IMR-90 (cell line): ENCODE measurements at regions not wholly inside any gene's neighbourhood (a gene's known extent, or its start where the extent isn't known, plus 50 kb on each side); places are given as distances from the start of the nearest gene placed in this dataset.

ENCODE experiments used
- ATAC-seq: fragments of 200-7000 bp; cut with Tn5 transposase; 2 replicates; pipeline ENCODE4 v1.9.1; 2020; ENCODE audit warnings: low read depth, mild to moderate bottlenecking, moderate library complexity
- BruUV-seq: library from RNA; stranded (reverse); fragments of 400-500 nt; replicated peaks from 2 replicates; lab custom pipeline; 2021; lab: Mats Ljungman, UMichigan
- CTCF ChIA-PET: fragments of 300-600 bp; formaldehyde crosslinking; extraction: SDS; loops from one replicate; lab custom pipeline; 2021; ENCODE audit warnings: antibody characterized with exemption; lab: Yijun Ruan, JAX
- POLR2A ChIA-PET: fragments of 300-600 bp; sonication (Branson Sonifier 250); formaldehyde crosslinking; loops from one replicate; lab custom pipeline; 2022; ENCODE audit warnings: antibody characterized with exemption; ENCODE audit not compliant: unreplicated experiment; lab: Charles Lee
- DNase-seq: peaks from one replicate; pipeline ENCODE4 v3.0.0; 2013
- H2AFZ ChIP-seq: replicated peaks from 2 replicates; pipeline ENCODE3; 2013; ENCODE audit warnings: low read length, mild to moderate bottlenecking; ENCODE audit not compliant: poor library complexity
- H2AK5ac ChIP-seq: 2 replicates; pipeline ENCODE4 v1.6.1; 2013; ENCODE audit warnings: low read depth, low read length, inconsistent platforms
- H2AK9ac ChIP-seq: replicated peaks from 2 replicates; pipeline ENCODE3; 2013; ENCODE audit warnings: mild to moderate bottlenecking, low read depth, low read length, moderate library complexity; ENCODE audit not compliant: poor library complexity
- H2BK120ac ChIP-seq: 2 replicates; pipeline ENCODE4 v1.6.1; 2013; ENCODE audit warnings: low read depth, low read length, inconsistent platforms
- H2BK15ac ChIP-seq: 3 replicates; pipeline ENCODE4 v1.6.1; 2013; ENCODE audit warnings: low read depth, low read length, inconsistent platforms
- H2BK20ac ChIP-seq: 2 replicates; pipeline ENCODE4 v1.6.1; 2013; ENCODE audit warnings: low read depth, mild to moderate bottlenecking, inconsistent platforms, low read length, moderate library complexity
- H2BK5ac ChIP-seq: 2 replicates; pipeline ENCODE4 v1.6.1; 2013; ENCODE audit warnings: mild to moderate bottlenecking, low read depth, low read length, inconsistent platforms; ENCODE audit not compliant: poor library complexity, severe bottlenecking
- H3K14ac ChIP-seq: replicated peaks from 2 replicates; pipeline ENCODE4 v1.6.1; 2013; ENCODE audit warnings: low read depth, low read length, inconsistent platforms
- H3K18ac ChIP-seq: 2 replicates; pipeline ENCODE4 v1.6.1; 2013; ENCODE audit warnings: low read depth, low read length, control low read depth
- H3K23ac ChIP-seq: 2 replicates; pipeline ENCODE4 v1.6.1; 2013; ENCODE audit warnings: low read depth, low read length, inconsistent platforms
- H3K27ac ChIP-seq: 2 replicates; pipeline ENCODE4 v1.5.1; 2013; ENCODE audit warnings: mild to moderate bottlenecking, control low read depth, low read length; ENCODE audit not compliant: insufficient read depth
- H3K27me3 ChIP-seq: 2 replicates; pipeline ENCODE4 v1.6.1; 2013; ENCODE audit warnings: low read length; ENCODE audit not compliant: control insufficient read depth, insufficient read depth
- H3K36me3 ChIP-seq: 2 replicates; pipeline ENCODE4 v1.6.1; 2013; ENCODE audit warnings: low read length, mixed read lengths; ENCODE audit not compliant: control insufficient read depth, insufficient read depth
- H3K4ac ChIP-seq: 2 replicates; pipeline ENCODE4 v1.6.1; 2013; ENCODE audit warnings: low read depth, low read length, inconsistent platforms
- H3K4me1 ChIP-seq: 2 replicates; pipeline ENCODE4 v1.6.1; 2013; ENCODE audit warnings: low read length, mixed read lengths; ENCODE audit not compliant: control insufficient read depth, insufficient read depth
- H3K4me2 ChIP-seq: 2 replicates; pipeline ENCODE4 v1.6.1; 2013; ENCODE audit warnings: low read depth, mild to moderate bottlenecking, control low read depth, low read length, moderate library complexity
- H3K4me3 ChIP-seq: 2 replicates; pipeline ENCODE4 v1.5.1; 2013; ENCODE audit warnings: low read depth, mild to moderate bottlenecking, control low read depth, low read length, moderate library complexity; ENCODE audit not compliant: insufficient read depth
- H3K56ac ChIP-seq: 2 replicates; pipeline ENCODE4 v1.6.1; 2013; ENCODE audit warnings: low read length, inconsistent platforms; ENCODE audit not compliant: insufficient read depth; ENCODE audit errors: extremely low read depth
- H3K79me1 ChIP-seq, 2 experiments: 2 replicates each; pipeline ENCODE4 v1.6.1; 2013; ENCODE audit warnings: low read length in 2 of 2, inconsistent platforms in 1 of 2, low read depth in 1 of 2
- H3K9ac ChIP-seq: 2 replicates; pipeline ENCODE4 v1.6.1; 2013; ENCODE audit warnings: low read depth, low read length, control low read depth
- H3K9me1 ChIP-seq: 2 replicates; pipeline ENCODE4 v1.6.1; 2013; ENCODE audit warnings: low read length, inconsistent platforms; ENCODE audit not compliant: insufficient read depth
- H3K9me3 ChIP-seq: 2 replicates; pipeline ENCODE4 v1.6.1; 2013; ENCODE audit warnings: low read length; ENCODE audit not compliant: control insufficient read depth, insufficient read depth
- H4K20me1 ChIP-seq: 2 replicates; pipeline ENCODE4 v1.6.1; 2013; ENCODE audit warnings: low read length, inconsistent platforms; ENCODE audit not compliant: insufficient read depth
- H4K5ac ChIP-seq: 2 replicates; pipeline ENCODE4 v1.6.1; 2013; ENCODE audit warnings: mild to moderate bottlenecking, low read depth, low read length, control low read depth
- H4K8ac ChIP-seq, 2 experiments: 2 replicates each; pipeline ENCODE4 v1.6.1; 2013; ENCODE audit warnings: low read depth in 2 of 2, low read length in 2 of 2, control low read depth in 1 of 2, inconsistent platforms in 1 of 2
- H4K91ac ChIP-seq: 2 replicates; pipeline ENCODE4 v1.6.1; 2013; ENCODE audit warnings: low read depth, low read length, inconsistent platforms; ENCODE audit not compliant: insufficient read depth
- BHLHE40 ChIP-seq: fragments of 150-350 bp; IDR thresholded peaks from 2 replicates; pipeline ENCODE4 v1.6.1; 2016; ENCODE audit warnings: mild to moderate bottlenecking, low read depth, low read length
- CEBPB ChIP-seq: IDR thresholded peaks from 2 replicates; pipeline ENCODE4 v1.6.1; 2012; ENCODE audit warnings: low read depth, low read length, improper control_type of control experiment
- CHD1 ChIP-seq: IDR thresholded peaks from 2 replicates; pipeline ENCODE4 v1.6.1; 2012; ENCODE audit warnings: low read depth, low read length, improper control_type of control experiment
- FOS ChIP-seq: fragments of 150-350 bp; IDR thresholded peaks from 2 replicates; pipeline ENCODE4 v1.6.1; 2016; ENCODE audit warnings: low read depth, low read length
- MAFK ChIP-seq: IDR thresholded peaks from 2 replicates; pipeline ENCODE4 v1.6.1; 2012; ENCODE audit warnings: low read depth, low read length, improper control_type of control experiment
- MAZ ChIP-seq: IDR thresholded peaks from 2 replicates; pipeline ENCODE4 v1.6.1; 2012; ENCODE audit warnings: low read depth, mild to moderate bottlenecking, low read length, improper control_type of control experiment, moderate library complexity, borderline replicate concordance
- MXI1 ChIP-seq: IDR thresholded peaks from 2 replicates; pipeline ENCODE4 v1.6.1; 2012; ENCODE audit warnings: low read depth, mild to moderate bottlenecking, low read length, moderate library complexity, borderline replicate concordance
- NFE2L2 ChIP-seq: fragments of 150-350 bp; IDR thresholded peaks from 2 replicates; pipeline ENCODE4 v1.6.1; 2016; ENCODE audit warnings: low read depth, mild to moderate bottlenecking, low read length
- POLR2A ChIP-seq: IDR thresholded peaks from 2 replicates; pipeline ENCODE4 v1.6.1; 2012; ENCODE audit warnings: mild to moderate bottlenecking, low read depth, low read length
- RAD21 ChIP-seq: IDR thresholded peaks from 2 replicates; pipeline ENCODE4 v1.6.1; 2012; ENCODE audit warnings: low read length, improper control_type of control experiment
- RCOR1 ChIP-seq: IDR thresholded peaks from 2 replicates; pipeline ENCODE4 v1.6.1; 2012; ENCODE audit warnings: mild to moderate bottlenecking, low read length, improper control_type of control experiment; ENCODE audit not compliant: insufficient replicate concordance
- RFX5 ChIP-seq: IDR thresholded peaks from 2 replicates; pipeline ENCODE4 v1.8.0; 2012; ENCODE audit warnings: low read depth, mild to moderate bottlenecking, low read length, moderate library complexity
- SMC3 ChIP-seq: fragments of 150-350 bp; IDR thresholded peaks from 2 replicates; pipeline ENCODE4 v1.6.1; 2016; ENCODE audit warnings: low read depth, mild to moderate bottlenecking, antibody characterized with exemption, low read length, moderate library complexity
- dilution Hi-C: fragments of 300-500 bp; cut with HindIII; formaldehyde crosslinking; loops from one replicate; pipeline ENCODE4 v1.14.3; 2018; ENCODE audit warnings: low sequenced_read_pairs; ENCODE audit not compliant: unreplicated experiment
- in situ Hi-C: fragments of 300-500 bp; cut with MboI; formaldehyde crosslinking; loops from 3 replicates; pipeline ENCODE4 v1.14.3; 2019; ENCODE audit warnings: low sequenced_read_pairs, inconsistent platforms, mixed read lengths
- intact Hi-C: fragments of 100-400 bp; cut with micrococcal nuclease; formaldehyde crosslinking; loops from 2 replicates; pipeline ENCODE4 v1.10.0; 2022
- TF ChIP-seq, protein P1 (sequence below): fragments of 150-350 bp; IDR thresholded peaks from 2 replicates; pipeline ENCODE4 v1.6.1; 2017; ENCODE audit warnings: mild to moderate bottlenecking, antibody characterized with exemption, low read length, low read depth
- TF ChIP-seq, protein P2 (sequence below): conservative IDR thresholded peaks from 2 replicates; pipeline ENCODE4 v1.5.1; 2012; ENCODE audit warnings: mild to moderate bottlenecking, low read depth, low read length, improper control_type of control experiment
- TF ChIP-seq, protein P3 (sequence below): fragments of 150-350 bp; IDR thresholded peaks from 2 replicates; pipeline ENCODE4 v1.6.1; 2016; ENCODE audit warnings: low read depth, mild to moderate bottlenecking, low read length, moderate library complexity, borderline replicate concordance

DNA sequence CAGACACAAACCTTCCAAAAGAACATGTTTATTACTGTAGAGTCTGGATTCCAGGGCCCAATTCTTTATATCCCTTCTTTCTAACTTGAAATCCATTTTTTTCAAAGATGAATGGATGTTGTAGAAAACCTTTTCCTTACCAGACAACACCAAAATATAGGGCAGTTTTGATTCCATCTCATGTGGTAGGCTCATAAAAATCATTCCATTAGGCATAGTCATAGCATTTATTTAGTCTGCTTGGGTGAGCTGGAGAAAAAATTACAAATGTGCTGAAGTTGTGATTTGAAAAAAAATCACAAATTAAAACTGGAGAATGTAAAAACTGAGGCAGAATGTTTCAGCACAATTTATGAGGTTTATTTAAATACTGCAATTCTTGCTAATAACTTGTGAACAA, 199.3 kb upstream of the TBC1D5 start:
- Histone ChIP-seq H2AK9ac (no peak overlapping the region), H2BK15ac (no peak overlapping the region), H3K4me2 (no peak overlapping the region), H4K20me1 (no peaks in the 10 kb centered on the region), H3K4me1 (no peaks in the 10 kb centered on the region), H3K4ac (no peak overlapping the region), H4K5ac (no peak overlapping the region), H2BK20ac (no peak overlapping the region), H3K36me3 (no peaks in the 10 kb centered on the region), H3K9me3 (no peaks in the 10 kb centered on the region), H4K8ac (no peak overlapping the region), H2BK120ac (no peak overlapping the region), H2AFZ (no peak overlapping the region), H3K14ac (no peak overlapping the region), H4K91ac (no peak overlapping the region), H2AK5ac (no peak overlapping the region), H3K79me1 (no peaks in the 10 kb centered on the region), H3K9ac (no peak overlapping the region), H3K9me1 (no peaks in the 10 kb centered on the region), H3K23ac (no peak overlapping the region), H3K4me3 (no peak overlapping the region), H3K27ac (no peak overlapping the region), H3K56ac (no peak overlapping the region), H3K27me3 (no peaks in the 10 kb centered on the region), H3K18ac (no peak overlapping the region), H2BK5ac (no peak overlapping the region)
- dilution Hi-C loops = no loop called here
- TF ChIP-seq FOS (no peak), NFE2L2 (no peak), RFX5 (no peak), MAFK (no peak), SMC3 (no peak), RCOR1 (no peak), BHLHE40 (no peak), MAZ (no peak), CHD1 (no peak), CEBPB (no peak), POLR2A (no peak), MXI1 (no peak), RAD21 (no peak)
- TF ChIP-seq, protein P1, sequence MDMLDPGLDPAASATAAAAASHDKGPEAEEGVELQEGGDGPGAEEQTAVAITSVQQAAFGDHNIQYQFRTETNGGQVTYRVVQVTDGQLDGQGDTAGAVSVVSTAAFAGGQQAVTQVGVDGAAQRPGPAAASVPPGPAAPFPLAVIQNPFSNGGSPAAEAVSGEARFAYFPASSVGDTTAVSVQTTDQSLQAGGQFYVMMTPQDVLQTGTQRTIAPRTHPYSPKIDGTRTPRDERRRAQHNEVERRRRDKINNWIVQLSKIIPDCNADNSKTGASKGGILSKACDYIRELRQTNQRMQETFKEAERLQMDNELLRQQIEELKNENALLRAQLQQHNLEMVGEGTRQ = no peak
- TF ChIP-seq, protein P2, sequence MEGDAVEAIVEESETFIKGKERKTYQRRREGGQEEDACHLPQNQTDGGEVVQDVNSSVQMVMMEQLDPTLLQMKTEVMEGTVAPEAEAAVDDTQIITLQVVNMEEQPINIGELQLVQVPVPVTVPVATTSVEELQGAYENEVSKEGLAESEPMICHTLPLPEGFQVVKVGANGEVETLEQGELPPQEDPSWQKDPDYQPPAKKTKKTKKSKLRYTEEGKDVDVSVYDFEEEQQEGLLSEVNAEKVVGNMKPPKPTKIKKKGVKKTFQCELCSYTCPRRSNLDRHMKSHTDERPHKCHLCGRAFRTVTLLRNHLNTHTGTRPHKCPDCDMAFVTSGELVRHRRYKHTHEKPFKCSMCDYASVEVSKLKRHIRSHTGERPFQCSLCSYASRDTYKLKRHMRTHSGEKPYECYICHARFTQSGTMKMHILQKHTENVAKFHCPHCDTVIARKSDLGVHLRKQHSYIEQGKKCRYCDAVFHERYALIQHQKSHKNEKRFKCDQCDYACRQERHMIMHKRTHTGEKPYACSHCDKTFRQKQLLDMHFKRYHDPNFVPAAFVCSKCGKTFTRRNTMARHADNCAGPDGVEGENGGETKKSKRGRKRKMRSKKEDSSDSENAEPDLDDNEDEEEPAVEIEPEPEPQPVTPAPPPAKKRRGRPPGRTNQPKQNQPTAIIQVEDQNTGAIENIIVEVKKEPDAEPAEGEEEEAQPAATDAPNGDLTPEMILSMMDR = no peak
- TF ChIP-seq, protein P3, sequence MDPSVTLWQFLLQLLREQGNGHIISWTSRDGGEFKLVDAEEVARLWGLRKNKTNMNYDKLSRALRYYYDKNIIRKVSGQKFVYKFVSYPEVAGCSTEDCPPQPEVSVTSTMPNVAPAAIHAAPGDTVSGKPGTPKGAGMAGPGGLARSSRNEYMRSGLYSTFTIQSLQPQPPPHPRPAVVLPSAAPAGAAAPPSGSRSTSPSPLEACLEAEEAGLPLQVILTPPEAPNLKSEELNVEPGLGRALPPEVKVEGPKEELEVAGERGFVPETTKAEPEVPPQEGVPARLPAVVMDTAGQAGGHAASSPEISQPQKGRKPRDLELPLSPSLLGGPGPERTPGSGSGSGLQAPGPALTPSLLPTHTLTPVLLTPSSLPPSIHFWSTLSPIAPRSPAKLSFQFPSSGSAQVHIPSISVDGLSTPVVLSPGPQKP = no peak
- in situ Hi-C loops = no loop called here
- intact Hi-C loops = no loop called here
- BruUV-seq = no TSS peak
- ChIA-PET POLR2A (no interaction called here), CTCF (no interaction called here)
- DNase-seq (no peak), ATAC-seq (no peak)
